ENCODE measurements at regions not wholly inside any gene's neighbourhood (a gene's known extent, or its start where the extent isn't known, plus 50 kb on each side); places are given as distances from the start of the nearest gene placed in this dataset.
A peak's percentile ranks its signal among the peaks of the same experiment; 100 is the strongest.

DNA sequence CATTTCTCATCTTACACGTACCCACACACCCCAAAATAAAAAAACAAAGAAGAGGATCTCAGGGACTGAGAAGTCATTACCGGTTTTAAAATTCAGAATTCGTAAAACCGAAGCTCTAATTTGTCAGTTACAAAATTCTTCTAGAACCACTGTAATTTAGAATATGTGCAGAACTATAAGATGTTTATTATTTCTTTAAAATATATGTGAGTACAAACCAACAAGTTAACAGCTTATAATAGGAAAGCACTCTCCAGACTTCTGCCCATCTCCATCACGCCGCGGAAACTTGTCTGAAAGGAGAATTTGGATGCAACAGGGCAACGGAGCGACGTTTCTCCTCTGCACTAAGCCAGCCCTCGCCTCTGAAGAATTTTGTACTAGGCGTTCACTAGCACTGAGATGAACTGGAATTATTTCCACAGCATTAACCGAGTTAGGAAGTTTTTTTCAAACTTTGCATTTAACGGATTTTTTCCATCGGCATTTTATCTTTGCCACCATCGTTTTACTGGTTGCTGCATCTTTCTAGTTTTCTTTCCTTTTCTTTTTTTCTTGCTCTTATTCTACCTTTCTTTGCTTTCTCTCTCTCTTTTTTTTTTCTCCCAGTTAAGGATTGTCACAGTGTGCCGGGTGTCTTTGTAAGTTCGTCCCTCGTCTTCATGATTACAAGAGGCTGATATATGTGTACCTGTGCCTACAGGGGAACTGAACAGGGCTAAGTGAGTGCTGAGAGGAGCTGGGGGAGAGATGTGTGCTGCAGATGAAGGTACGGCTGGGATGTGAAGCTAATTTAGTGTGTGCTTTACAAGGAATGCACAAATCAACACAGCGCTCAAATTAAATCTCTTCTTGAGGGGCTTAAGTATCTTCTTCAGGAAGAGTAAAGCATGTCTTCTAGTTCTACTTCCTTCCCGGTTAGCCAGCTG is 295.9 kb upstream of the NFE2L3 start:
- H3K27ac Mint-ChIP-seq = no peak overlapping the region
- peaks cover 22 to 46% (median 32%) of the 10 kb centered on the region in 3 donors for H3K27me3 Mint-ChIP-seq
- H3K36me3 Mint-ChIP-seq = peaks cover 17 to 20% of the 10 kb centered on the region in 2 donors
- H3K9me3 Mint-ChIP-seq = peaks cover 3 to 28% (median 9%) of the 10 kb centered on the region in 7 donors
- H3K4me1 Mint-ChIP-seq = peaks cover 6 to 15% (median 8%) of the 10 kb centered on the region in 3 donors
- DNase-seq (no peak), ATAC-seq (ENCODE audit: low read depth in 2 of 2) (no peak)
- no peak overlapping the region for H3K4me3 Mint-ChIP-seq

DNA sequence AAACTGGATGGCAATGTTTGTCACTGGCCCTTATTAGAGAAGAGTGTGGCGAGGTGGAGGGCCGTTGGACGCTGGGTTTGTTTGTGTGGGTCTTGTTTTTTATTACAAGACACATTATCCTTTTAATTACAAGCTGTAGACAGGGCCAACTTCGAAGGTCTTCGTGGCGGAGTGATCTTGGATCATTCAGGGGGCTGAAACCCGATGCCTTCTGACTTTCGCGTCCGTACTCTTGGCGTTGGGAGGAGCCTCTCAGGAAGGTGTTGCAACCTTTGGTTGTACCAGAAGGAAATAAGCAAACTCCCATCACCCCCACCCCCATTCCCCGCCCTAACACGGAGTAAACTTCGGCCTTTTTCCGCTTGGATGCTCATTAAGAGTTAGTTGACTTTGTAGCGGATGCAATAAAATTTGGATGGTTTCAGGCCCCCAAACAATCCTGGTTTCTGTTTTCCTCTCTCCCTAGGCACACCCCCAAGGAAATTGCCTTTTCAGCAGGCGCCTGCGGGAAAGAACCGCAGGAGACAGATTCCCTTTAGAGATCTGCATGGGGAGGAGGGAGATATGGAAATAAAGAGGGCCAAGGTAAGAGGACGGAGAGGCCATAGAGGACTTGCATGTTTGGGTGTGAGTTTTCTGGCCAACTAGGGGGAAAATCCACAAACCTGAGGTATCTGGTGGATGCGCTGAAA is 294.5 kb upstream of the NFE2L3 start:
- Mint-ChIP-seq H3K36me3 (peaks cover 10 to 17% of the 10 kb centered on the region in 2 donors), H3K4me1 (peaks cover 0 to 10% (median 6%) of the 10 kb centered on the region in 3 donors), H3K27ac (no peak overlapping the region), H3K4me3 (no peak overlapping the region), H3K9me3 (peaks cover 3 to 40% (median 15%) of the 10 kb centered on the region in 7 donors), H3K27me3 (peaks cover 23 to 47% (median 34%) of the 10 kb centered on the region in 3 donors)
- no peak for ATAC-seq (ENCODE audit: low read depth in 2 of 2)
- DNase-seq = no peak

DNA sequence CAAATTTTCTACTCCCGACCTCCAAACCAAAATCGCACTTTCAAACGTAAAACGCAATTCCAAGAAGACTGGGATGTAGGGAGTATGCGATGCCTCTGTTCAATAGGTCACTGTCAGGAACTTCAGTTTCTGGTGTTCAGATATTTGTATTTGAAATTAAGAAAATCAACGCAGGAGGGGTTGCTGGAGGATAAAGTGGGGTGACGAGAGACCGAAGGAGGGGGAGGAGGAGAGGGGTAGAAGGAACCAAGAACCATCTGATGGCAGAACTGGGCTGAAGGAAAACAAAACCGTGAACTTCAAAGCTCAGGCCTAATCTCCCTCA is 293.8 kb upstream of the NFE2L3 start:
- DNase-seq (no peak), ATAC-seq (ENCODE audit: low read depth in 2 of 2) (no peak)
- Mint-ChIP-seq H3K9me3 (peaks cover 3 to 44% (median 19%) of the 10 kb centered on the region in 7 donors), H3K27ac (no peak overlapping the region), H3K4me3 (no peak overlapping the region), H3K36me3 (peaks cover 10 to 17% of the 10 kb centered on the region in 2 donors), H3K4me1 (peaks cover 0 to 14% (median 6%) of the 10 kb centered on the region in 3 donors), H3K27me3 (peaks cover 27 to 44% (median 34%) of the 10 kb centered on the region in 3 donors)

- peaks cover 26 to 41% (median 30%) of the 10 kb centered on the region in 3 donors for H3K27me3 Mint-ChIP-seq
- H3K36me3 Mint-ChIP-seq = peaks cover 10 to 14% of the 10 kb centered on the region in 2 donors
- H3K4me3 Mint-ChIP-seq = peak overlapping the region in 3 of 8 donors; percentile 39 to 85 (median 52)
- no peak for ATAC-seq (ENCODE audit: low read depth in 2 of 2)
- peaks cover 3 to 44% (median 19%) of the 10 kb centered on the region in 7 donors for H3K9me3 Mint-ChIP-seq
- peaks cover 0 to 14% (median 6%) of the 10 kb centered on the region in 3 donors for H3K4me1 Mint-ChIP-seq
- DNase-seq = no peak
- peak overlapping the region in 3 of 6 donors; percentile 67 to 97 (median 97) for H3K27ac Mint-ChIP-seq
Measured at GRCh38 chr7:25858525-25859411, 293.2 kb upstream of the NFE2L3 start.

DNA sequence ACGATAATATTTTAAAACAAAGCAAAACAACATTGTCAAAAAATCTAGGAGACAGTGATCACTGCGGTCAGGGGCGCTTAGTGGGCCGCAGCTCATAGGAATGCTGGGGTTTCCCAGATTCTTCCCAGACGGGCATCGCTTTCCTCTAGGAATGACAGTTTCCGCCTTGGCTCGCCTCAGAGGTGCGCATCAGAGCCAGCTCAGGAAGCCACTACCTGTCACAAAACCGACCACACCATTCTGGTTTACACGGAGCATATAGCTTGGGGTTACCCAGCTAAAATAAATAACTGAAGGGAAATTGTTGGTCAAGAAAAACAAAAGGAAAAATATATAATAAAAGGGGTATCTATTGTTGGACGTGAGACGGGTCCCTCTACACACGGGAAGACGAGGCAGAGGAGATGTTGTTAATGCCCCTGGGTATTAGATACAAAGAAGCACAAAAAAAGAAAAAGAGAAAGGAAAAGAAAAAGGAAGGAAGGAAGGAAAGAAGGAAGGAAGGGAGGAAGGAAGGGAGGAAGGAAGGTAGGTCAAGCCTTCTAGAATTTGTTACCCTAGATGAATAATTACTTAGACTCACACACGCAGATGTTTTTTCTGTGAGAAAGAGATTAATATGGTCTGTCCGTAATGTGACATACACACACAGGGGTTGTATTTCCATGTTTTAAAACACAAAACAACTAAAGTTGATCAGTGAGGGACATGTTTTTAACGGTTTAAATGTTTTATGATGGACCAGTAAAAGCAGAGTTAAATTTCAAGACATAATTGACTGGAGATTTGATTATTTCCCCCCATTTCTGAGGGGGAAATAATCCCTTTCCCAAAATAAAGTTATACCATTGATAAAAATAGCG is 292.4 kb upstream of the NFE2L3 start:
- peak overlapping the region in 2 of 8 donors; percentile 83 to 85 for H3K4me3 Mint-ChIP-seq
- H3K4me1 Mint-ChIP-seq = peaks cover 0 to 9% (median 4%) of the 10 kb centered on the region in 3 donors
- peaks cover 25 to 34% (median 27%) of the 10 kb centered on the region in 3 donors for H3K27me3 Mint-ChIP-seq

GRCh38 chr7:25860275-25861163 is 291.5 kb upstream of the NFE2L3 start:
- H3K4me1 Mint-ChIP-seq = peaks cover 0 to 8% (median 4%) of the 10 kb centered on the region in 3 donors
- H3K27ac Mint-ChIP-seq = peak overlapping the region in 4 of 6 donors; percentile 33 to 97 (median 82)
- DNase-seq (no peak), ATAC-seq (ENCODE audit: low read depth in 2 of 2) (no peak)
- H3K36me3 Mint-ChIP-seq = peaks cover 10 to 11% of the 10 kb centered on the region in 2 donors
- peaks cover 3 to 41% (median 19%) of the 10 kb centered on the region in 7 donors for H3K9me3 Mint-ChIP-seq
- peaks cover 30 to 35% (median 33%) of the 10 kb centered on the region in 3 donors for H3K27me3 Mint-ChIP-seq
- H3K4me3 Mint-ChIP-seq = peak overlapping the region in 3 of 8 donors; percentile 15 to 85 (median 62)

More for the DNA sequence above, 292.4 kb upstream of the NFE2L3 start:
- H3K27ac Mint-ChIP-seq = peak overlapping the region in 5 of 6 donors; percentile 33 to 97 (median 67)
- no peak for ATAC-seq (ENCODE audit: low read depth in 2 of 2)
- DNase-seq = no peak
- peaks cover 10 to 11% of the 10 kb centered on the region in 2 donors for H3K36me3 Mint-ChIP-seq
- H3K9me3 Mint-ChIP-seq = peaks cover 3 to 44% (median 19%) of the 10 kb centered on the region in 7 donors

- H3K27me3 Mint-ChIP-seq = peaks cover 31 to 38% (median 37%) of the 10 kb centered on the region in 3 donors
Measured at GRCh38 chr7:25861164-25861496, 290.9 kb upstream of the NFE2L3 start.

DNA sequence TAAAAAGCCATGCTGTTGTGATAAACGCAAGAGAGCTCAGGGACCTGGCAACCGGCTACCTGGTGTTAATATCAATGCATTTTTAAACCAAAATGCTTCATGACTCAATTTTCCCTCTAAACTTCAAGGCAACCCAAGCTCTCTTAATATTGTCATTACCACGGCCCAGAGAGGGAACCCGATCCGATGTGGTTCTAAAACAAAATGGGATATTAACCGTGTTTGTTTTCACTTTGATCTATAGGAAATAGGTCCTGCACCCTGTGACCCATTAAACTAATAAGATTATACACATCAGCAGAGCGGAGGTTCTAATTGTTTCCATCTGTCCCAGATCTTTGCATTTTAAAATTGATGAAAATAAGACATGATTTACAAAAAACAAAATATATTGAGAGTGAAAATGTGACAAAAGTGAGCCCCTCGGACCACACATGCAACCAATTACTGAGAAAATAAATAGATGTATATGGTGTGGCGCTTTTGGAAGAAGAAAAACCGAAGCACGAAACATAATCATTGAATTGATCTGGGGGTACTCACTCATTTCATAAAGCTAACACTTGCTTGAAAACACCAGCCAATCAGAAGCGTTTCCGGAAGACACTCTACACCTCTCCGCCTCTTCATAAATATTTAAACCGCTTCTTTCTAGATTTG is 290.3 kb upstream of the NFE2L3 start:
- H3K36me3 Mint-ChIP-seq = peaks cover 10 to 11% of the 10 kb centered on the region in 2 donors
- H3K4me1 Mint-ChIP-seq = peaks cover 0 to 8% (median 4%) of the 10 kb centered on the region in 3 donors
- DNase-seq = no peak
- peaks cover 31 to 43% (median 41%) of the 10 kb centered on the region in 3 donors for H3K27me3 Mint-ChIP-seq
- peaks cover 3 to 40% (median 19%) of the 10 kb centered on the region in 7 donors for H3K9me3 Mint-ChIP-seq
- H3K27ac Mint-ChIP-seq = peak overlapping the region in 4 of 6 donors; percentile 31 to 97 (median 73)
- H3K4me3 Mint-ChIP-seq = peak overlapping the region in 5 of 8 donors; percentile 0 to 85 (median 56)
- no peak for ATAC-seq (ENCODE audit: low read depth in 2 of 2)

More at GRCh38 chr7:25861164-25861496, 290.9 kb upstream of the NFE2L3 start:
- ATAC-seq (ENCODE audit: low read depth in 2 of 2) (no peak), DNase-seq (no peak)
- peaks cover 0 to 8% (median 4%) of the 10 kb centered on the region in 3 donors for H3K4me1 Mint-ChIP-seq
- H3K9me3 Mint-ChIP-seq = peaks cover 3 to 40% (median 19%) of the 10 kb centered on the region in 7 donors
- peaks cover 10 to 11% of the 10 kb centered on the region in 2 donors for H3K36me3 Mint-ChIP-seq
- H3K27ac Mint-ChIP-seq = peak overlapping the region in 2 of 6 donors; percentile 97
- peak overlapping the region in 2 of 8 donors; percentile 62 to 85 for H3K4me3 Mint-ChIP-seq

DNA sequence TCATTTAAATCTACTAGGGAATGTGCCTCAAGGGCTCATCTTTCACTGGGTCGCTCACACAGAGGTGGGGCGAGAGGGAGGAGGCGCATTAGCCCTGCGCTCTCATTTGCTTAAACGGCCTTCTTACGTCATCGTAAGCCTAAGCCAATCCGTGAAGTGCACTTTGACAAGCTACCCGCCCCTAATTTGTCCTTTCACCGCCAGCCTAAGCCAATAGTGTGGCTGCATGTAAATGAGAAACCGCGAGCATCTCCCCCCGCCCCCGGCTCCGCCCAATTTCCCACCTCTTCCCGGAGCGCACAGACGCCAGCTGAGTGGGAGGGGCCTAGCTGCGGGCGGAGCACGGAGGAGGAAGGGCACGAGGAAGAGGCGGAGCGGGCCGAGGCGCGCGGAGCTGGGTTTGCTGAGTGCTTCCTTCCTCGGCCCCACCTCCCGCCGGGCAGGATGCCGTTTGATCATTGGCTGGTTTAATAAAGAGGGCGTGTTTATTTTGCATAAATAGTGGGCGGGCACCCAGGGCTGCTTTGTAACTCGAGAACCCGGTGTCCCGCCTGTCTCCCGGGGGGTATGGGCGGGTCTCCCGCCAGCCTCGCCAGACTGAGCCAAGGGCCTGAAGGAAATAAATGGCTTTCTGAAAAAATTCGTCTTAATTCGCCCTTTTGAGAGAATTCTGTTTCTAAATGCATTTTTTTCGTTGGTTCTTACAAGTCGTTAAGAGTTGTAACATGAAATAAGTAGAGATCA is 289.6 kb upstream of the NFE2L3 start:
- DNase-seq (no peak), ATAC-seq (ENCODE audit: low read depth in 2 of 2) (peak in 1 of 2 donors; percentile 54)
- H3K4me1 Mint-ChIP-seq = peaks cover 0 to 8% (median 4%) of the 10 kb centered on the region in 3 donors
- H3K9me3 Mint-ChIP-seq = peaks cover 3 to 40% (median 19%) of the 10 kb centered on the region in 7 donors
- peaks cover 31 to 50% (median 41%) of the 10 kb centered on the region in 3 donors for H3K27me3 Mint-ChIP-seq
- H3K4me3 Mint-ChIP-seq = peak overlapping the region in 6 of 8 donors; percentile 12 to 85 (median 59)
- peaks cover 10 to 11% of the 10 kb centered on the region in 2 donors for H3K36me3 Mint-ChIP-seq
- H3K27ac Mint-ChIP-seq = peak overlapping the region in 4 of 6 donors; percentile 68 to 97 (median 86)

Data from naive B cell (primary cell).